ENCODE measurements at regions not wholly inside any gene's neighbourhood (a gene's known extent, or its start where the extent isn't known, plus 50 kb on each side); places are given as distances from the start of the nearest gene placed in this dataset.

GRCh38 chr7:41167836-41168235 lies 535.1 kb downstream of the INHBA start:
- H3K4me1 Mint-ChIP-seq (ENCODE audit: unreplicated experiment): no peaks in the 10 kb centered on the region
- H3K9me3 Mint-ChIP-seq (ENCODE audit: unreplicated experiment): no peaks in the 10 kb centered on the region
- H3K36me3 Mint-ChIP-seq (ENCODE audit: low read depth, unreplicated experiment): no peaks in the 10 kb centered on the region
- no peak for DNase-seq (ENCODE audit: low spot score)
- no peak overlapping the region for H3K27ac Mint-ChIP-seq (ENCODE audit: unreplicated experiment)
- no peak for TF ChIP-seq CTCF (IDR thresholded peaks at IDR 0.05; ENCODE audit: unreplicated experiment)
- H3K4me3 Mint-ChIP-seq (ENCODE audit: unreplicated experiment): no peak overlapping the region
- peaks cover 2% of the 10 kb centered on the region for H3K27me3 Mint-ChIP-seq (ENCODE audit: unreplicated experiment)

GRCh38 chr7:41164440-41164839 lies 538.5 kb downstream of the INHBA start:
- H3K9me3 Mint-ChIP-seq (ENCODE audit: unreplicated experiment): no peaks in the 10 kb centered on the region
- DNase-seq (ENCODE audit: low spot score): no peak
- no peak overlapping the region for H3K4me3 Mint-ChIP-seq (ENCODE audit: unreplicated experiment)
- H3K27ac Mint-ChIP-seq (ENCODE audit: unreplicated experiment): no peak overlapping the region
- H3K36me3 Mint-ChIP-seq (ENCODE audit: low read depth, unreplicated experiment): no peaks in the 10 kb centered on the region
- H3K27me3 Mint-ChIP-seq (ENCODE audit: unreplicated experiment): peaks cover 2% of the 10 kb centered on the region
- H3K4me1 Mint-ChIP-seq (ENCODE audit: unreplicated experiment): no peaks in the 10 kb centered on the region
- no peak for TF ChIP-seq CTCF (IDR thresholded peaks at IDR 0.05; ENCODE audit: unreplicated experiment)

GRCh38 chr7:41163991-41164390 lies 538.9 kb downstream of the INHBA start:
- no peak for TF ChIP-seq CTCF (IDR thresholded peaks at IDR 0.05; ENCODE audit: unreplicated experiment)
- Mint-ChIP-seq H3K4me1 (ENCODE audit: unreplicated experiment) (no peaks in the 10 kb centered on the region), H3K27ac (ENCODE audit: unreplicated experiment) (no peak overlapping the region), H3K4me3 (ENCODE audit: unreplicated experiment) (no peak overlapping the region), H3K36me3 (ENCODE audit: low read depth, unreplicated experiment) (no peaks in the 10 kb centered on the region), H3K27me3 (ENCODE audit: unreplicated experiment) (peaks cover 2% of the 10 kb centered on the region), H3K9me3 (ENCODE audit: unreplicated experiment) (no peaks in the 10 kb centered on the region)
- no peak for DNase-seq (ENCODE audit: low spot score)

GRCh38 chr7:41162612-41163011 lies 540.3 kb downstream of the INHBA start:
- no peaks in the 10 kb centered on the region for H3K36me3 Mint-ChIP-seq (ENCODE audit: low read depth, unreplicated experiment)
- no peak overlapping the region for H3K4me3 Mint-ChIP-seq (ENCODE audit: unreplicated experiment)

GRCh38 chr7:41161041-41161587 lies 541.8 kb downstream of the INHBA start:
- Mint-ChIP-seq H3K9me3 (ENCODE audit: unreplicated experiment) (no peaks in the 10 kb centered on the region), H3K4me3 (ENCODE audit: unreplicated experiment) (no peak overlapping the region), H3K27ac (ENCODE audit: unreplicated experiment) (no peak overlapping the region), H3K36me3 (ENCODE audit: low read depth, unreplicated experiment) (no peaks in the 10 kb centered on the region), H3K27me3 (ENCODE audit: unreplicated experiment) (no peaks in the 10 kb centered on the region), H3K4me1 (ENCODE audit: unreplicated experiment) (no peaks in the 10 kb centered on the region)
- DNase-seq (ENCODE audit: low spot score): no peak
- no peak for TF ChIP-seq CTCF (IDR thresholded peaks at IDR 0.05; ENCODE audit: unreplicated experiment)

More at GRCh38 chr7:41162612-41163011, 540.3 kb downstream of the INHBA start:
- Mint-ChIP-seq H3K4me1 (ENCODE audit: unreplicated experiment) (no peaks in the 10 kb centered on the region), H3K27me3 (ENCODE audit: unreplicated experiment) (peaks cover 2% of the 10 kb centered on the region), H3K27ac (ENCODE audit: unreplicated experiment) (no peak overlapping the region), H3K9me3 (ENCODE audit: unreplicated experiment) (no peaks in the 10 kb centered on the region)
- no peak for DNase-seq (ENCODE audit: low spot score)
- TF ChIP-seq CTCF (IDR thresholded peaks at IDR 0.05; ENCODE audit: unreplicated experiment): no peak
